ENCODE measurements at regions not wholly inside any gene's neighbourhood (a gene's known extent, or its start where the extent isn't known, plus 50 kb on each side); places are given as distances from the start of the nearest gene placed in this dataset.

DNA sequence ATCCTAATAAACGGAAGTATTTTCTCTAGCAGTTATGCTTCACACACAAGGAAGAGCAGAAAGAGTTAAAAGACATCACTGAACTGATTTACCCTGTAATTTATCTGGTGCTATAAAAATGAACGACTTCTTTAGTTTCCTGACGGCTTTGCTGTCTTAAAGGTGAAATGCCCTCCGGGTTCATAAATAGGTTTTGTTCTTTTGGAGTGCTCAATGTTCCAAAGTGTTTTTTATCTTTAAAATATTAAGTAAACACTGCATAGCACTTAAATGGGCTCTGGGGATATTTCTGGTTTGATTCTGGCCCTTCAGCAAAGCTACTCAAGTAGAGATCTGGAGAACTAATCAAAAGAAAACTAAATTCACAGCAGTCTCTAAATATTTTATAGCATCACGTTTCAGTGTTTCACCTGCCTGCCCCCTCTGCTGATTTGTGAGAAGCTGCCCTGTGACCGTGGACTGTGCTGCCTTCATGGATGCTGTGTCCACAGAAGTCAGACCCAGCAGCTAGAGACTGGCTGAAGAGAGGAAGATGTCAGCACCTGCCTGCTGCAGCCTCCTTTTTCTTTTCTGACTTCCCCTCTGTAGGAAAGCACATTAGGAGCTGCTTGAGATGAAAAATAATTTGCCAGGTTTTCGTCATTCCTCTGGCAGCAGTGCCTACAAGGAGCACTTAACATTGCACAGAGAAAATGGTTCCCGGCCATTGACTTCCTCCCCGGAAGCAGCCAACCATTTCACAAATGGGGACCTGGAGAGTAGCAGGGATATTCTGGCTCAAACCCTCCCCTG, 205.1 kb upstream of the FSCB start:
- TF ChIP-seq, protein P1, sequence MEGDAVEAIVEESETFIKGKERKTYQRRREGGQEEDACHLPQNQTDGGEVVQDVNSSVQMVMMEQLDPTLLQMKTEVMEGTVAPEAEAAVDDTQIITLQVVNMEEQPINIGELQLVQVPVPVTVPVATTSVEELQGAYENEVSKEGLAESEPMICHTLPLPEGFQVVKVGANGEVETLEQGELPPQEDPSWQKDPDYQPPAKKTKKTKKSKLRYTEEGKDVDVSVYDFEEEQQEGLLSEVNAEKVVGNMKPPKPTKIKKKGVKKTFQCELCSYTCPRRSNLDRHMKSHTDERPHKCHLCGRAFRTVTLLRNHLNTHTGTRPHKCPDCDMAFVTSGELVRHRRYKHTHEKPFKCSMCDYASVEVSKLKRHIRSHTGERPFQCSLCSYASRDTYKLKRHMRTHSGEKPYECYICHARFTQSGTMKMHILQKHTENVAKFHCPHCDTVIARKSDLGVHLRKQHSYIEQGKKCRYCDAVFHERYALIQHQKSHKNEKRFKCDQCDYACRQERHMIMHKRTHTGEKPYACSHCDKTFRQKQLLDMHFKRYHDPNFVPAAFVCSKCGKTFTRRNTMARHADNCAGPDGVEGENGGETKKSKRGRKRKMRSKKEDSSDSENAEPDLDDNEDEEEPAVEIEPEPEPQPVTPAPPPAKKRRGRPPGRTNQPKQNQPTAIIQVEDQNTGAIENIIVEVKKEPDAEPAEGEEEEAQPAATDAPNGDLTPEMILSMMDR (IDR thresholded peaks at IDR 0.05): no peak
- Histone ChIP-seq H3K27ac (peak overlapping the region; percentile 29 to 69), H3K27me3 (no peaks in the 10 kb centered on the region), H3K4me3 (no peak overlapping the region), H3K4me1 (no peaks in the 10 kb centered on the region), H3K9me3 (peaks cover 0 to 8% of the 10 kb centered on the region in 2 donors), H3K36me3 (no peaks in the 10 kb centered on the region)
- DNase-seq (peak in 2 of 4 donors; percentile 35 to 38), ATAC-seq (peak; percentile 89)
- intact Hi-C loops (cut with DNase I): no loop called here

DNA sequence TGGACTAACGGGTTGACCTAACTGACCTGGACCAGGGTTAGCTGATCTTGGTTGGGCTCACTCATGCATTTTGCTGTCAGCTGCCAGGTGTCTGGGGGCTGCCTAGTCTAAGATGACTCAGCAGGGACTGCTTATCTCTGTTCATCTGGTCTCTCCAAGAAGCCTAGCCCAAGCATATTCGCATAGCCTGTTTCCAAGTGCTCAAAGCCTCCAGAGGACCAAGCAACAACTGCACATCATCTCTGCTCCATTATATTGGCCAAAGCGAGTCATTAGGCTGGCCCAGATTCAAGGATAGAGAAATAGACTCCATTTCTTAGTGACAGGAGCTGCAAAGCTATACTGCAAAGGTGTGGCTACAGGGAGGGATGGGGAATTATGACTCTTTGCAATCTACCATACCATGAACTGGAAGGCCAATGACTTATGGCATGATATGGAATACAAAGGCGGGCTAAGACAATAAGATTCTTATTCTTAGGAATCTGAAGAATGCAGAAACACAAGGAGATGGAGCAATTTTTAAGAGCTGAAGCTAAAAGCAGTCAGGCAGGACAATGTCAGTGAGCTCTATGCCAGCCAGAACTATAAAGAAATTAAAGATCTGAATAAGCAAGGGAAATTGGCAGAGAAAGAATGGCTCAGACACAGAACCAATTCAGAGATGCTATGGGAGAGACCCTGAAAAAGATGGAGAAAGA, 194.6 kb upstream of the FSCB start:
- intact Hi-C loops (cut with DNase I): no loop called here
- ATAC-seq (no peak), DNase-seq (no peak)
- Histone ChIP-seq H3K9me3 (peaks cover 0 to 17% of the 10 kb centered on the region in 2 donors), H3K36me3 (no peaks in the 10 kb centered on the region), H3K4me1 (no peaks in the 10 kb centered on the region), H3K27ac (no peak overlapping the region), H3K4me3 (no peak overlapping the region), H3K27me3 (no peaks in the 10 kb centered on the region)
- TF ChIP-seq, protein P1 (IDR thresholded peaks at IDR 0.05): no peak

DNA sequence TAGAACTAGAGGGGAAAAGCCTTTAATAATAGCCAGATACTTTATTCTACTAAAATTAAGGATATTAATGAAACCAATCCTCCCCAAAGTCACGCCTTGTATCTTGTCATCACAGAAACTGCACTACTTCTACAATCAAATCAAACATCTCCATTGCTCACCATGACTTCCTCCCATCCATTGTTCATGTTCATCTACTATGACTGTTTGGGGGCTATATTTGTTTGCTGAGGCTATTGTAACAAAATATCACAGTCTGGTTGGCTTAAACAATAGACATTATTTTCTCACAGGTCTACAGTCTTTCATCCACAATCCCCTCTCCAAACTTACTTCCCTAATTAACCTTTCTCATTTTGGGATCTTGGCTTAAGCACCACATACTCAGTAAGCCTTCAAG, 193.6 kb upstream of the FSCB start:
- Histone ChIP-seq H3K4me3 (no peak overlapping the region), H3K4me1 (no peaks in the 10 kb centered on the region), H3K9me3 (peaks cover 0 to 17% of the 10 kb centered on the region in 2 donors), H3K27ac (no peak overlapping the region), H3K36me3 (no peaks in the 10 kb centered on the region), H3K27me3 (no peaks in the 10 kb centered on the region)
- TF ChIP-seq, protein P1 (IDR thresholded peaks at IDR 0.05): no peak
- intact Hi-C loops (cut with DNase I): no loop called here
- DNase-seq (no peak), ATAC-seq (no peak)

DNA sequence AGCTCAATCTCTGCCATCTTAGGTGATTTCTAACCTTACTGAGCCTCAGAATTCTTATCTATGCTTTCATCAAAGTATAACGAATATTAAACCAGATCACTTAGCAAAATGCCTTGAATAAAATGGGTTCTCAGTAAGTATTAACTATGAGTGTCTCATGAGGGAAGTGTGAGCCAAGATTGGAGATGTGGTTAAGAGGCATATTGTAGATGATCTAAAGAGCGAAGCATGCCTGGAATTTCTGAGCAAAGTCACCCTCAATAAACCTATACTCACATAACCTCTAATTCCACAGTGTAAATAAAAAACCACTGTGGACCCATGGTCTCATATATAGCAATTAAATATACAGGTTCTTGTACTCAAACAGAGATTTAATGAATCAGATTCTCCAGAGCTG, 193.1 kb upstream of the FSCB start:
- intact Hi-C loops (cut with DNase I): no loop called here
- DNase-seq (peak in 1 of 4 donors; percentile 40), ATAC-seq (peak; percentile 94)
- Histone ChIP-seq H3K9me3 (peaks cover 0 to 17% of the 10 kb centered on the region in 2 donors), H3K27ac (peak overlapping the region in 1 of 2 donors; percentile 44), H3K36me3 (no peaks in the 10 kb centered on the region), H3K4me3 (no peak overlapping the region), H3K4me1 (no peaks in the 10 kb centered on the region), H3K27me3 (no peaks in the 10 kb centered on the region)
- TF ChIP-seq, protein P1 (IDR thresholded peaks at IDR 0.05): no peak

DNA sequence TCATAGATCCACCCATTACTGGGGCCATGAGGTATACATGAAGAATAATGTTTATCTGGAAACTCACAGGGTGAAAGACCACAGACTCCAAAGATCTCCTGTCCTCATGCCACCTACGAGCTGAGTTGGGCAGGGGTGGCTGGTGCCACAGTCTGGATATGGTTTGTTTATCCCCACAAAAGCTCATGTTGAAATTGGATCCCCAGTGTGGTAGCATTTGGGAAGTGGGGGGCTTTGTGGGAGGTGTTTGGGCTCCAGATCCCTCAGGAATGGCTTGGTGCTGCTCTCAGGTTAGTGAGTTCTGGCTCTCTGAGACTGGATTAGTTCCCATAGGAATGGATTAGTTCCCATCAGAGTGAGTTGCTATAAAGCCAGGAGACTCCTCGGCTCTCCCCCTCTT, 192.3 kb upstream of the FSCB start:
- intact Hi-C loops (cut with DNase I): no loop called here
- H3K27ac ChIP-seq: no peak overlapping the region

More for the DNA sequence above, 192.3 kb upstream of the FSCB start:
- DNase-seq: no peak
- peaks cover 0 to 17% of the 10 kb centered on the region in 2 donors for H3K9me3 ChIP-seq
- TF ChIP-seq, protein P1 (IDR thresholded peaks at IDR 0.05): no peak
- no peaks in the 10 kb centered on the region for H3K36me3 ChIP-seq
- H3K27me3 ChIP-seq: no peaks in the 10 kb centered on the region
- ATAC-seq: no peak
- no peaks in the 10 kb centered on the region for H3K4me1 ChIP-seq
- no peak overlapping the region for H3K4me3 ChIP-seq
